ENCODE measurements at regions not wholly inside any gene's neighbourhood (a gene's known extent, or its start where the extent isn't known, plus 50 kb on each side); places are given as distances from the start of the nearest gene placed in this dataset.

GRCh38 chr1:163528710-163529348 lies 207.1 kb downstream of the NUF2 start:
- Histone ChIP-seq H3K27me3 (ENCODE audit: control insufficient read depth in 2 of 2, insufficient read depth in 2 of 2, low read length in 2 of 2) (no peaks in the 10 kb centered on the region), H2AFZ (ENCODE audit: low read depth, low read length) (no peak overlapping the region), H3K4me3 (replicated peaks in 1 of 3; ENCODE audit: insufficient read depth in 1 of 3, low read depth in 1 of 3, low read length in 3 of 3) (no peak overlapping the region), H3K79me2 (ENCODE audit: control insufficient read depth, insufficient read depth, low read length) (no peaks in the 10 kb centered on the region), H3K4me2 (ENCODE audit: insufficient read depth, low read length) (no peak overlapping the region), H3K9ac (replicated peaks; ENCODE audit: extremely low read depth, insufficient read depth, low read length) (no peak overlapping the region), H3K9me1 (replicated peaks; ENCODE audit: control insufficient read depth, extremely low read depth, insufficient read depth, low read length) (no peaks in the 10 kb centered on the region), H3K36me3 (ENCODE audit: control insufficient read depth in 2 of 2, extremely low read depth in 1 of 2, insufficient read depth in 2 of 2, low read length in 2 of 2) (no peaks in the 10 kb centered on the region), H3K4me1 (ENCODE audit: control insufficient read depth, extremely low read depth, insufficient read depth, low read length) (no peaks in the 10 kb centered on the region), H3K27ac (ENCODE audit: insufficient read depth, low read depth, low read length) (no peak overlapping the region), H3K9me3 (replicated peaks; ENCODE audit: control insufficient read depth, insufficient read depth, low read length) (no peaks in the 10 kb centered on the region), H4K20me1 (replicated peaks; ENCODE audit: control insufficient read depth, extremely low read depth, insufficient read depth, low read length) (no peaks in the 10 kb centered on the region)
- FAIRE-seq (no peak), DNase-seq (ENCODE audit: low read depth, low spot score) (peak; percentile 48)
- BruUV-seq (replicated peaks) = no TSS peak
- dilution Hi-C loops (cut with MboI; ENCODE audit: extremely low pct_ligation_motif_present, low sequenced_read_pairs) = no loop called here
- intact Hi-C loops (cut with micrococcal nuclease) = loop anchor here (1.0 to 5.0 kb wide), 3 partner anchors 119 to 1544 kb away; no protein-coding TSS in a partner anchor
- CTCF ChIA-PET = interaction anchor here (1.0 to 1.8 kb wide), 3 partner anchors 1088 to 1259 kb away, joined by 3 to 8 read pairs (median 3); no protein-coding TSS in a partner anchor
- no peak for TF ChIP-seq JUN (IDR thresholded peaks at IDR 0.05; ENCODE audit: borderline replicate concordance, insufficient read depth, insufficient read length, low read depth)
- TF ChIP-seq, protein P1, sequence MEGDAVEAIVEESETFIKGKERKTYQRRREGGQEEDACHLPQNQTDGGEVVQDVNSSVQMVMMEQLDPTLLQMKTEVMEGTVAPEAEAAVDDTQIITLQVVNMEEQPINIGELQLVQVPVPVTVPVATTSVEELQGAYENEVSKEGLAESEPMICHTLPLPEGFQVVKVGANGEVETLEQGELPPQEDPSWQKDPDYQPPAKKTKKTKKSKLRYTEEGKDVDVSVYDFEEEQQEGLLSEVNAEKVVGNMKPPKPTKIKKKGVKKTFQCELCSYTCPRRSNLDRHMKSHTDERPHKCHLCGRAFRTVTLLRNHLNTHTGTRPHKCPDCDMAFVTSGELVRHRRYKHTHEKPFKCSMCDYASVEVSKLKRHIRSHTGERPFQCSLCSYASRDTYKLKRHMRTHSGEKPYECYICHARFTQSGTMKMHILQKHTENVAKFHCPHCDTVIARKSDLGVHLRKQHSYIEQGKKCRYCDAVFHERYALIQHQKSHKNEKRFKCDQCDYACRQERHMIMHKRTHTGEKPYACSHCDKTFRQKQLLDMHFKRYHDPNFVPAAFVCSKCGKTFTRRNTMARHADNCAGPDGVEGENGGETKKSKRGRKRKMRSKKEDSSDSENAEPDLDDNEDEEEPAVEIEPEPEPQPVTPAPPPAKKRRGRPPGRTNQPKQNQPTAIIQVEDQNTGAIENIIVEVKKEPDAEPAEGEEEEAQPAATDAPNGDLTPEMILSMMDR (IDR thresholded peaks at IDR 0.05; ENCODE audit: extremely low read depth in 1 of 2, insufficient read depth in 1 of 2, low read depth in 1 of 2, low read length in 2 of 2) = peak; percentile 21 to 34
- POLR2A ChIA-PET = no interaction called here

DNA sequence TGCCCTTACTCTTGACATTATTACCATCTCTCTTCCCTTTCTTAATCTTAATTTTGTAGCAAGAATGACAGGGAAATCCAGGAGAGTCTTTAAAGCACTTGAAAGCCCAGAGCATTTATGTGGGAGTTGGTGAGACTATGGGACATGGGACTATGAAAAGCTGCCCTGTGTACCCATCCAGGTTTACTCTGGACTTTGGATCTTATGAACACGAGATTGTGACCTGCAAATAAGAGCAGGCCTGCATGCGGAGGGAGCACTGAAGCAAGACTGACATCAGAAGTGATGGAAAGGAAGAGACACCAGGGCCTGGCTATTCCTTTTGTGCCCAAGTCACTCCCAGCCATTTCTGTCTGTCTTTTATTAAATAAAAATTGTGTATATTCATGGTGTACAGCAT lies 209.6 kb downstream of the NUF2 start:
- H3K27me3 ChIP-seq (ENCODE audit: control insufficient read depth in 2 of 2, insufficient read depth in 2 of 2, low read length in 2 of 2) = no peaks in the 10 kb centered on the region
- POLR2A ChIA-PET = no interaction called here
- FAIRE-seq (no peak), DNase-seq (ENCODE audit: low read depth, low spot score) (no peak)
- BruUV-seq (replicated peaks) = no TSS peak
- H3K4me2 ChIP-seq (ENCODE audit: insufficient read depth, low read length) = no peak overlapping the region
- no peaks in the 10 kb centered on the region for H3K36me3 ChIP-seq (ENCODE audit: control insufficient read depth in 2 of 2, extremely low read depth in 1 of 2, insufficient read depth in 2 of 2, low read length in 2 of 2)
- no peak overlapping the region for H3K27ac ChIP-seq (ENCODE audit: insufficient read depth, low read depth, low read length)
- CTCF ChIA-PET = no interaction called here
- no peaks in the 10 kb centered on the region for H3K9me1 ChIP-seq (replicated peaks; ENCODE audit: control insufficient read depth, extremely low read depth, insufficient read depth, low read length)
- intact Hi-C loops (cut with micrococcal nuclease) (loop anchor here (10.0 kb wide), 2 partner anchors 553 to 687 kb away; no protein-coding TSS in a partner anchor), dilution Hi-C loops (cut with MboI; ENCODE audit: extremely low pct_ligation_motif_present, low sequenced_read_pairs) (no loop called here)
- H4K20me1 ChIP-seq (replicated peaks; ENCODE audit: control insufficient read depth, extremely low read depth, insufficient read depth, low read length) = no peaks in the 10 kb centered on the region
- no peak overlapping the region for H2AFZ ChIP-seq (ENCODE audit: low read depth, low read length)
- H3K79me2 ChIP-seq (ENCODE audit: control insufficient read depth, insufficient read depth, low read length) = no peaks in the 10 kb centered on the region
- no peak overlapping the region for H3K9ac ChIP-seq (replicated peaks; ENCODE audit: extremely low read depth, insufficient read depth, low read length)
- no peaks in the 10 kb centered on the region for H3K9me3 ChIP-seq (replicated peaks; ENCODE audit: control insufficient read depth, insufficient read depth, low read length)
- no peak overlapping the region for H3K4me3 ChIP-seq (replicated peaks in 1 of 3; ENCODE audit: insufficient read depth in 1 of 3, low read depth in 1 of 3, low read length in 3 of 3)
- TF ChIP-seq MYC (IDR thresholded peaks at IDR 0.05; ENCODE audit: low read depth, low read length) (no peak), POLR2A (IDR thresholded peaks at IDR 0.05; ENCODE audit: low read depth, low read length) (no peak), EZH2 (IDR thresholded peaks at IDR 0.05; ENCODE audit: borderline replicate concordance, low read depth, low read length, severe bottlenecking) (no peak), FOS (IDR thresholded peaks at IDR 0.05; ENCODE audit: borderline replicate concordance, insufficient read depth, low read length) (no peak), MAX (IDR thresholded peaks at IDR 0.05; ENCODE audit: insufficient read depth, insufficient read length) (no peak), POLR2AphosphoS5 (IDR thresholded peaks at IDR 0.05; ENCODE audit: insufficient read depth, low read depth, low read length) (no peak), JUN (IDR thresholded peaks at IDR 0.05; ENCODE audit: borderline replicate concordance, insufficient read depth, insufficient read length, low read depth) (no peak), GATA2 (IDR thresholded peaks at IDR 0.05; ENCODE audit: insufficient read depth, insufficient read length, low read depth, low read length) (no peak)
- TF ChIP-seq, protein P1 (IDR thresholded peaks at IDR 0.05; ENCODE audit: extremely low read depth in 1 of 2, insufficient read depth in 1 of 2, low read depth in 1 of 2, low read length in 2 of 2) = no peak
- H3K4me1 ChIP-seq (ENCODE audit: control insufficient read depth, extremely low read depth, insufficient read depth, low read length) = no peaks in the 10 kb centered on the region
